ENCODE measurements at regions not wholly inside any gene's neighbourhood (a gene's known extent, or its start where the extent isn't known, plus 50 kb on each side); places are given as distances from the start of the nearest gene placed in this dataset.

DNA sequence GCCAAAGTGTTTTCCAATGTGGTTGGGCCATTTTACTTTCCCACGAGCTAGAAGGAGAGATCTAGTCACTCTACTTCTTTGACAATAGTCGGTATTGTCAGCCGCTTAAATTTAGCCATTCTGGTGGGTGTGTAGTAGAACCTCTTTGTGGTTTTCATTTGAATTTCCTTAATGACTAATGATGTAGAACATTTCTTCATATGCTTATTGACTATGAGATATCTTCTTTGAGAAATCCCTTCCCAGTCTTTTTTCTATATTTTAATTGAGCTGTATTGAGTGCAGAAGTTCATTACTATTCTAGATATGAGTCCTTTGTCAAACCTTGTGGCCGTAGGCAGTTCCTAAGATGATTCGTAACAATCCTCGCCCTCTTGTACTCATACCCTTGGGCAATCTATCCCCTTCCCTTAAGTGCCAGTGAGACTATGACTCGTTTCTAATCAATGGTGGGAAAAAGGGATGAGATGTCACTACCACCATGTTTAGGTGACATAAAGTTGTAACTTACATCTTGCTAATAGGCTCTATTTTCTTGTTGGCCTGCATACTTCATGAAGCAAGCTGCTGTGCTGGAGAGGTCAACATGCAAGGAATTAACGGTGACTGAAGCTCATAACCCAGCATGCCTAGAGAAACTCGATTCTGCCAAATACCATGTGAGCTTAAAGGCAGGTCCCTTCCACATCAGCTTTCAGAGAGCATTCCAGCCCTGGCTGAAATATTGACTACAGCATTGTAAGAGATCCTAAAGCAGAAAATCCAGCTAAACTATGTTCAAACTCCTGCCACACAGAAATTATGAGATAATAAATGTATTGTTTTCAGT is 817.9 kb upstream of the SOX9 start:
- no peak for DNase-seq

DNA sequence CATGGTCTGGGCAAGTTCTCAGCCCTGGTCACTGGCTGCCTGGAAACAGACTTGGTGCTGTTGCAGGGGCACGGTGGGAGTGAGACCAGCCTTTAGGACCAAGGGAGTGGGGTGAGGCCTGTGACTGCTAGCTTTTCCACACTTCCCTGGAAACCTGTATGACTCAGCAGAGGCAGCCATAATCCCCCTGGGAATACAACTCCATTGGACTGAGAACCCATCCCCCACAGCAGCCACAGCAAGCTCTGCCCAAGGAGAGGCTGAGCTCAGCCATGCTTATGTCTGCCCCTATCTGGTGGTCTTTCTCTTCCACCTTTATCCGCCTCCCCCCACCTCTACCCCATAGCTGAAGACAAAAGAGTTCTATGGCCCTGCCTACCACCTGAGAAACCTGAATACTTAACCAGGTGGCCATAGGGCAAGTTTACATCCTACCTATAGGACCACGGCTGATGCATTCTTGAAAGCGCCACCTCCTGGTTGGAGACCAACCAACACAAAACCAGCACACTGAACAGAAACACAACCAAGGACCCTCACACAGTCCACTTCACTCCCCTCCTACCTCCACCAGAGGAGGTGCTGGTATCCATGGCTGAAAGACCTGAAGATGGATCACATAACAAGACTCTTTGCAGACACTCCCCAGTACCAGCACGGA is 816.2 kb upstream of the SOX9 start:
- no peak for DNase-seq

DNA sequence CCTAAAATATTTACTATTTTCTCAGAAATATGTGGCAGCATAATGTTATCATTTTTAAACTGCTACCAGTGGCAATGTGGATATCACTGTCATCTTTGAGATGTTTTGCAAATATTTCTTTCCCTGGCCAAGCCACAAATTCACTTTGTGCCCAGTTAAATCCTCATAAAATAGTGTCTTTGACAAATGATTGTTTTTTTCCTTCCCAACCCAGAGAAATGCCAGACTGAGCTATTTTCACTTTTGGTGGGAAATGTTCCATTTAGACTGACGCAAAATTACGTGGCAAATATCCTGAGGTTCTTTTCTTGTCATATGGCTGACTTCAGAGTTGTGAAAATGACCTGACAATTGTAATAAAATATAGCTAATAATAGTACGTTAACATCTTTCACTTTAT is 807.0 kb upstream of the SOX9 start:
- DNase-seq = no peak

DNA sequence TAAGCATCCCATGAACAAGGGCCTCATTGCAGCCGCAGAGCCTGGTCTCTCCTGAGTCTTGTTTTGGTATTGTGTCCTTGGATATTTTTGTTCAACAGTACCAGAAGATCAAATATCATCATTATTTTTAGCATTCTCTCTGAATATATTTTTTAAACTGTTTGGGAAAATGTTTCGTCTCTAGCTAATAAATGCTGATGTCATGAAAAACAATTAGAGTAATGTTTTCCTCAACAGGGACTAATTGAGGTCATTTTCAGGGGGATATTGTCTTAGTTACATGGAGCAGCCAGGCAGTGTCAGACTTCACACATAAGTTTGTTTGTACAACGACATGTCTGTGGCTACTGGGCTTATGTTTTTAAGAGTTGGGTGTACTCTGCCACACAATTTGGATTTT is 805.3 kb upstream of the SOX9 start:
- no peak for DNase-seq

DNA sequence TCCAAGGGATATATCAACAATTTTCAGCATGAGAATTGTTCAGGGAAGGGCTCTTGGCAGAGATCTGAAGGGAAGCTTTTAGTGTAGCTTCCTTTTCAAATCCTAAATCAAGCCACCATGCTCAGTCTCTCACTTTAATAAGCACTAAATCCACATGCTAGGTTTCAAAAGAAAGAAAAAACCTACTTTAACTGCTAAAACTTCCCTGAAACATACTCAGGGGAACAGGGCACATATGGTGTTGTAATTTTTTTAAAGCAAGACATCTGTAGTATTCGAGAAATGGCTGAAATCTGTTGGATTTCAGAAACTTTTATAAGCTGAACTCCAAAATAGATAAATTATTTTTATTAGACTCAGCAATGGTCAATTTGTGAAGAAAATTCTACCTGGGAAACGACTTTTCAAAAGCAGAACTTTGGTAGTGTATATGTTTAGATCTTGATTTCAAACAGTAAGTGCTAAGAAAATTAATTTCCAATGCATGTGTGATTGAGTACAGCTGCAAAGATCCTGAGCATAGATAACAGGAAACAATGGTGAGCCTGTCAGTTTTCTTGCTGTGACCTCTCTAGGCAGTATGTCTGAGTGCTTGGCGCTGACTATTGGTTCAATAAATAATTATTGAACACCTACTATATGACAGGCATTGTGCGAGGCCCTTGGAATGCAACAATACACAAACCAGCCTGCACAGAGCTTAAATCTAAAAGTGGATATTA is 804.5 kb upstream of the SOX9 start:
- DNase-seq = no peak

DNA sequence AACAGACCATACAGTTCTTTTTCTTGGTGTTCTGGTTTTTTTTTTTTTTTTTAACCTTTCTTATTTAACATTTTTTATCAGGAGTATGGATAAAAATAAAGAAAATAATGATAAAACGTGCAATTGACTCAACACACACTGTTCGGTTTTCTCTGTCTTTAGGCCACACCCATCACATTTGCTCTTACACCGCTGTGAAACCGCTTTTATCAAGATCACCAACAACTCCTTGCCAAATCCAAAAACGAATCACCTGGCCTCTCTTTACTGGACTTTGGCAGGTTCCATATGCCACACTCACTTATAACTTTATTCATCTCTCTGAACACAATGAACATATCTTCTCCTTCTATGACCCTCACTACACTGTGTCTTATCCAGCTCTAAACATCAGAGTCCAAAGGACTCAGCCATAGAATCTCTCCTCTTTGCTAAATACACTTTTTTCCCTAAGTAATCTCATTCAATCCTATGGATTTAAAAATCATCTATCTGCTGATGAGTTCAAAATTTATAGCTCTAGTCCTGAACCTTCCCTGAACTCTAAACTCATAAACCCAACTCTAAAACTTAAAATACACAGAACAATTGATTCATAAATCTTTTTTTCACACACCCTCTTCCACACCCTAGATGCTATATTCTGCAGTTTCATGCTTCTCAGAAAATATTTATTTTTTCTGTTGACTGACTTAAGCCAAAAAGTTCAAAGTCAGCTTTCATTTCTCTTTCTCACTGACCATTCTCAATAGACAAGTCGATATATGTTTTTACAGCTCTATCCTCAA is 800.6 kb upstream of the SOX9 start:
- no peak for DNase-seq

DNA sequence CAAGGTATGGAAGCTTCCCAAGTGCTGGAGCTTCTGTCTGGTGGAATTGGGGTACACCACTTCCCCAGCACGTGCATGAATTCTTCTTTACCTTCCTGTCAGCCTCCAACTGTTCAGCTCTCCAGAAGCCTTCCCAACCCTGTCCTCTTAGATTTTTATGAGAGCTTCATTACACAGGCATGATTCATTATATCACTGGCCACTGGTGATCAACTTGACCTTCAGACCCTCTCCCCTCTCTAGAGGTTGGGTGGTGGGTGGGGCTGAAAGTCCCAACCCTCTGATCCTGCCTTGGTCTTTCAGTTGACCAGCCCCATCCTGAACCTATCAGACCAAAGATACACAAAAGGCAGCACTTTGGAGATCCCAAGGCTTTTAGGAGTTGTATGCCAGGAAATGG is 795.7 kb upstream of the SOX9 start:
- DNase-seq = no peak

DNA sequence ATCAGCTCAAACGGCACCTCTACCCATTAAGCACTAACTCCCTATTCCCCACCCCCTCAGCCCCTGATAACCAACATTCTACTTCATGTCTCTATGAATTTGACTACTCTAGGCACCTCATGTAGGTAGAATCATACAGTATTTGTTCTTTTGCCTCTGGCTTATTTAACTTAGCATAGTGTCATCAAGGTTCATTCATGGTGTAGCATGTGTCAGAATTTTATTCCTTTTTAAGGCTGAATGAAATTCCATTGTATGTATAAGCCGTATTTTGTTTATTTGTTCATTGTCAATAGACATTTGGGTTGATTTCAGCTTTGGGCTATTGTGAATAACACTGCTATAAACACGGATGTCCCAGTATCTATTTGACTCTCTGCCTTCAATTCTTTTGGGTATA is 794.9 kb upstream of the SOX9 start:
- DNase-seq = no peak

DNA sequence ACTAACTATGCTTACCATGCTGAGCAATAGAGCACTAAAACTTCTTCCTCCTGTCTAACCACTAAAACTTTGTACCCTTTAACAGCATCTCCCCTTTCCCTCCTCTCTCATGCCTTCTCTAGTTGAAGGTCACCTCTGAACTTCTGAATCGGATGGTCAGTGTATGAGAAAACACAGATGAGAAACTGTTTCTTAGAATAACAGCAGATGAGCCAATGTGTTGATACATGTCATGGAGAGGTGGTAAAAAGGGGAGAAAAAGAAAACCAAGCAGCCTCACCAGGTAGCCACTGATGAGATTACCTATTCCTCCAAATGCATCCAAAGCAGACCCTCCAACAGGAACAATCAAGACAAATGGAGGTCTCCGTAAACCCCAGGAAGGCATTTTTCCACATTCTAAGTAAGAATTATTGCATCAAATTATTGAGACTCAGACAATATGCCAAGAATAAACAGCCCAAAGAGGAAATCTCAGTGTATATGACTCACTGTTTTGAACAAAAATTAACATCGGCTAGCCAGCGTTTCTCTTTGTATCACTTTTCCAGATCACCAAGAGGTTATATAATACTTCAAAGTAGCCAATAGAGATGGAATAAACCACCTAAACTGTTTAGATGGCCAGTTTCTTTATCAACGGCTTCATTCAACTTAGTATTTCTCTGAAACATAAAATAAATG is 793.3 kb upstream of the SOX9 start:
- no peak for DNase-seq

DNA sequence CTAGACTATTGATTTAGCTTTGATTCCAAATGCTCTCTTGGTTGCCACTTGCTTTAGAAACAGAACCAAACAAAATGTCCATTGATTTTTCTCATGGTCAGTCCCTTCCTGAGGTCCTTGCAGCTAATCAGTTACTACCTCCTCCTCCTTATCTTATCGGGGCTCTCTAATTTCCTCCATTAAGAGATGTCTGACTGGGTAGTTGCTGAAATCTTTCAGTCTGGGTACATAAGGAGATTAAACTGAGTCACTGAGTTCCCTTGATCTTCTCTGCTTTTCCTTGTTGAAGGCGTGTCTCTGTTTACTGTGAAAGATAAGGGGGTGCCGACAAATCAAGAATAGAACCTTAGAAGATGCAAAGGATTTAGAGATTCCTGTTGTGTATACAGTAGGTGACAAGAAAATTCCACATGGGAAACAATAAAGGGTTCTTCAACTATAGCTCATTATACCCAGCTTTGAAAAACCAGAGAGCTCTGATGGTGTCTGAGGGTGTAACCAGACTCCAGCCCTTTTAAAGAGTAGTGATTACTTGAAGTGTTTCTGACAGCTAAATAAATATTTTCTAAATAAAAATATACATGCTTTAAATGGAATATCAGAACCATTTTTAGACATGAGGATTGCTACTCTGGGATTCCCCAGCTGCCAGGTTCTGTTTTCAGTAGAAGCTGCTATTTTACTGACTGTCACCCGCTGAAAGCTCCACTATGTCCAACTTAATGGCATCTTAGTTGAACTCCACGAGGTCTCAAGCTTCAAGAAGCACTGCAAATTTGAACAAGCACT is 791.3 kb upstream of the SOX9 start:
- DNase-seq = no peak

DNA sequence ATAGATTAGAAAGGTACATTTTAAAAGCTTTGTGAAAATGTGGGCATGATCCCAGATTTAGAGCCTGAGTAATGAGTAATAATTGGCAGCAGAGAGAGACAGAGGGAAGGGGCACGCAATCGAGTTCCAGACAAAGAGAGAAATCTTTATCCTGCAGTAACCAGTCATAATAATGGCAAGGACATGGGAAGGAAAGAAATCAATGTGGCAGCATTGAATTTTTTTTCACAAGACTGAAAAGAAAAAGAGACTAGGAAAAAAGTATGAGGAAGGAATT is 790.8 kb upstream of the SOX9 start:
- no peak for DNase-seq

DNA sequence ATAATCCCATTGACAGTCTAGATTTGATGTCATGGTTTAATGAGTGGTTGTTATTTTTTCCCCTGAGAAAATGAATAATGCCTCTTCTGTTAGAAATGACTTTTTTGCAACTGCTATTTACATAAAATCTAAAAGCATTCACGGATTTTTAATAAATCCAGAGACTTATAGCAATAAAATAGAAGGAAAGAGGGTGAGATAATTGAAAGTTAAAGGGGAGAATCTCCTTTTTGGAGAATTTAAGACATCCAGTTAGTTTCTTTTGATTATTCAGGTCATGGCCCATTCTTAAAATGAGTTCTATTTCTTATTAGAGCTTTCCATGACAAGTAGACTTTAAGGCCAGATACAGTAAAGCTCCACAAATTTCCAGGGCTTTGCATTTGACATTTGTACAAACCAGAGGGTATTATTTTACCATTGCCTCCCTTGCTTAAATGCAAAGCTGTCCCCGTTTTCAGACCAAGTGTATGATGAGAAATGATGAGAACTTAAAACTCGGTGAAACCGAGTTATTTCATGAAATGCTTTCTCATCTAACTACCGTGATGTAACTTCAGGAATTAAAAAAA is 789.0 kb upstream of the SOX9 start:
- no peak for DNase-seq

DNA sequence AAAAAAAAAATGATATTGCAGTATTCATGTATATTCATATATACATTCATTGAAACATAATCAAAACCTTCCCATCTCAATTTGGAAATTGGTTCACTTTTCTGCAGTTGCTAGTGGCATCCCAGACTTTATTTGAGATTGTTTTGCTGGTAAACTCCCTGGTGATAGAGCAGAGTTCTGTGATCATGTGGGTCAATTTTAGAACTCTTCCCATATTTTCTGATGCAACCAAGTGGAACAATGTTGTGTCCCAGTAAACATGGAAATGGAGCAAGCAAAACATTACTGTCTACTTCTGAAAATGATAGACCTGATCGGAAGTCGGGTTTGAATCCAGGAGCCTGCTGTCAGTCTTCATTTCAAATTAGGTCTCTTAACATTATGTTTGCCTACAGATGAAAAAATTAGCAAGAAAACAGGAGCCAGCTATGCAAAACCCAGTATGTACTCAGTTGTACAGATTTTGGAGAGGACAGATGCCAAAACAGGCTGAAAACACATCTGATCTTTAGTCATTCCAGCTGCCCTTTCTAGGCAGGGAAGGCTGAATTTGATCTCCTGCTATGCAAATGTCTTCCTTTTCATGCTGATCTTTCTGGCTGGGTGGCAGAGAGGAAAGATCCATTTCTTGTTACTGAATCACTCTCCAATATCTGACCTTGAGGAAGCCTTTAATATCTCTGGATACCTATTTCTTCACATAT is 786.6 kb upstream of the SOX9 start:
- DNase-seq = no peak

DNA sequence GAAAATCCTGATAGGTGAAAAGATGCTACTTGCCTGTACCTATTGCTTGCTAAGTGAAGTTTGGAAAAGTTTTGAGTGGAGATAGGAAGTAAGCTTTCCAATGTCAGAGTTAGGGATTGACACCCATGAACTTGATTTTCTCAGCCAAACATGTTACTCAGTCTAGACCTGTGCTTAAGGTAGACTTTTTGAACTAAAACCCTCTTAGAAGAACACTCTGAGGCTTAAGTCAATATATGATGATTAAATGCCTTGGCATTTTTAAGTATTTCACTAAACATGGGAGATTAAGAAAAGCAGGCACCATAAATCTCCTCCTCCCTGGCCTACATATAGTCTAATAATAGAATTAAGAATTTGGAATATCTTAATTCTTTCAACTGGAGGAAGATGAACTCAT is 785.6 kb upstream of the SOX9 start:
- no peak for DNase-seq

DNA sequence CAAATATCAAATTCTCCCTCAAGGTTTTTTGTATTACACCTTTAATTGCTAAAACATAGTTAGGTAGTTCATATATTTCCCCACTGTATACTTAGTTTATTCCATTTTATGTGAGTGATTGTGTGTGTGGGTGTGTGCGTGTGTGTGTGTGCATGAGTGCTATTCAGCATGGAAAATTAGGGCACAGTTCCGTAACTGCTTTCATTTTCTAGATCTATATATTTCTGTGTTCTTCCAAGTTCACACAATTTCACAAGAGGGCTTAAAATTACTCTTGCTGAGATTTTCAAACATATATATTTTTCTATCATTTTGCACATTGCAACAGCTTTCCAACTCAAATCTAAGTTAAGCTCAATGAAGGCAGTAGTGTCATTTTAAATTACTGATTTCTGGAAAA is 782.9 kb upstream of the SOX9 start:
- DNase-seq = no peak

DNA sequence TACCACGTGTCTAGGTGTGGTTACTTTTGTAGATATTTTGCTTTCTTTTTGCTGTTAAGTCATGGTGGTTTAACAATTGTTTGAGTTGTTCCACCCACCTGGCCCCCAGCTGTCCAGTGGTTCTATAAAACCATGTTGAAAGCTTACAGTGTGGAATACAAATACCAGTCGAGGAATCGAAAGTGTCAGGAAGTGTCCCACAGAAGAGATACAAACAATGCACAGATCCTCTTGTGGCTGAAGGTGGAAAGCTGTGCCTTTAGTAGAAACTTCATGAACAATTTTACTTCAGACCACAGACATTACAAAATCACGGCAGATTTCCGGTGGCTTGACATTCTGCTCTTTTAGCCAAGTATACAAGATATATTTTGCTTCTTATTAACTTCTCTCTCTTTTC is 782.4 kb upstream of the SOX9 start:
- DNase-seq = no peak

DNA sequence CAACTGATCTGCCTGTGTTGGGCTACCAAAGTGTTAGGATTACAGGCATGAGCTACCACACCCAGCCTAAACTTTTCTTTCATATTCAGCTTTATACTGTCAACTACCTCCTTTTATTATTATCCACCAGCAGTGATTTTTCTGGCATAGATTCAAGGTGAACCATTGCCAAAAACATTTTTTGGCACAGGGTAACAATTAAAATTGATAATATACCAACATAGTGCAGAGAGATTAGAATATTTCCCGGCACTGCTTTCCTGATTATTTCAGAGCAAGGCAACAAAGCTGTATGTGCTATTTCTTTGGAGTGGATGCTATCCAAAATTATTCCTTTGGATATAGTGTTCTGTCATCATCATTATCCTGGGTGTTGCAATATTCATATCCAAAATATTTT is 781.6 kb upstream of the SOX9 start:
- DNase-seq = no peak

DNA sequence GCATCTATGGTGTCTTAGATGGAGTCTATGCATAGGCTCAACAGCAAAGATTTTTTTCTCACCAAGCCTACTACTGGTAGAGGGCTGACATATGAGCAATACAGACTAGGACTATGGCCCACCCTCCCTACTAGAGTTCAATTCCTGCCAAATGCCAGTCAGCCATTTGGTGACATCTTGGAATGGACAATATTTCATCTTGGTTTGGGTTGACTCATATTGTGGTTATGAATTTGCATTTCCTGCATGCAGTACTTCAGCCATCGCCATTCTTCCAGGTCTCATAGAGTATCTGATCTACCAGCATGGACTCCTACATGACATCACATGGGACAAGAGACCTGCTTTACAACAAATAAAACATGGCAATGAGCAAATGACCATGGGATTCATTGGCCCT is 778.1 kb upstream of the SOX9 start:
- DNase-seq = no peak

DNA sequence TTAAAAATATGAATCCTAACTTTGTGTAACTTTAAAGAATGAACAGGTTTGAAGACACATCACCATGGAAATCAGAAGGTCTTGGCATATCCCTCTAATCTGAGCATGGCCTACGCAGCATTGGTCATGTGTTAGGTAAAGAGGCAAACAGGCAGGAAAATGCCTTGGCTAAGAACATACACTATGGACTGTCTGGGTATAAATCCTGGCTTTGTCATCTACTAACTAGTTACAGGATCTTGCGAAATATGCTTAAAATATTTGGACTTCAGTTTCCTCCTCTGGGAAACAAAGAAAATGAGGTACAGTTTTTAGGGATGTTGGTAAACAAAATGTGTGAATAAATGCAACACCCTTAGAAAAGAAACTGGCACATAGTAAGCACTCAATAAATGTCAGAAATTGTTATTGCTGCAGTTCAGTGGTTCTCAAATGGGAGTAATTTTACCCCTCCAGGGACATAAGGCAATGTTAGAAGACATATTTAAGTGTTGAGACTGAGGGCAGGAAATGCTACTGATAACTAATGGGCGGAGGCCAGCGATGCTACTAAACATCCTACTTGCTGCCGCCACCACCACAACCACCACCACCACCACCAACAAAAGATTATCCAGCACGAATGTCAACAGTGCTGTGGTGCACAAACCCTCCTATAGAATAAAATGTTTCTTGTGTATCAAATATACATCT is 770.8 kb upstream of the SOX9 start:
- no peak for DNase-seq

DNA sequence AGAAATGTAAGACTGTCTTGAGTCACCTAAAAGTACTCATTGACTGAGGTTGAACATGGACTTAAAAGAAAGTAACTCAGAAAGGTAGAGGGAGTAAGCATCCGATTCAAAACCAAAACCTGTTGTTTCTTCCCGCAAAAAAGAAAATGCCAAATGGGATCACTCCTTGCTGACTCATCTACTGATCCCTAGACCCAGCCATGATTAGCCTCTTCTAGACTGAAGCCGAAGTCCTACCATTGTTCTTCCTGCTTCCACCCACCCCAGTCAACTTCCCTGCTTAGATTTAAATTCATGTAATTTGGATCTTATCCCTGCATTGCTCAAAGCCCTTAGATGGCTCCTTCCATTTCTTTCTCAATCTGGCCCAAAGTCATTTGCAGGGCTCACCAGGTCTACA is 760.5 kb upstream of the SOX9 start:
- DNase-seq = no peak

Data from T-helper 1 cell (primary cell).